ENCODE measurements at regions not wholly inside any gene's neighbourhood (a gene's known extent, or its start where the extent isn't known, plus 50 kb on each side); places are given as distances from the start of the nearest gene placed in this dataset.
"Not testable (repeated sequence)": the region's sequence is repeated elsewhere in the genome, so short reads cannot be mapped to it uniquely, and the experiment has no call there.

DNA sequence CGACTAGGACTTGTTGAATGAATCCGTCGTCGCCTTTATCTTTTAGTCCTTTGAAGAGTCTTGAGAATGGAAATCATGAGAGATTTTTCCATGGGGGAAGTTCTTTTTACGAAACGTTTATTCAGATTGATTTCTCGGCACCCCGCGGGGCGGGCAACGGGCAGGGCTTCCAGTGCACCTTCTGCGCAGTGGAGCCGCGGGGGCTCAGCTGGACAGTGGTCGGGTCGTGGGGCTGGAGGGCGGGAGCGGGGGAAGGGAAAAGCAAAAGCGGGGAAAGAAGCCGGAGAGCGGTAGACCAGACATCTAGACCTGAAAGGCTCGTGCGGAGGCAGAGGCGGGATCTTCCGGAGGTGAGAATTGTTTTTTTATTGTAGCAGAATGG, 103.0 kb downstream of the NBPF11 start:
- not testable (repeated sequence) for DNase-seq (ENCODE audit: low read depth in 2 of 2)

GRCh38 chr1:148048423-148049114, 103.5 kb downstream of the NBPF11 start:
- peak in 1 of 2 donors; percentile 1 for DNase-seq (ENCODE audit: low read depth in 2 of 2)

GRCh38 chr1:148045872-148046271, 106.2 kb downstream of the NBPF11 start:
- DNase-seq (ENCODE audit: low read depth in 2 of 2) = not testable (repeated sequence)

GRCh38 chr1:148044495-148044894, 107.6 kb downstream of the NBPF11 start:
- not testable (repeated sequence) for DNase-seq (ENCODE audit: low read depth in 2 of 2)
